OCI-LY3 (cell line): ENCODE measurements at regions not wholly inside any gene's neighbourhood (a gene's known extent, or its start where the extent isn't known, plus 50 kb on each side); places are given as distances from the start of the nearest gene placed in this dataset.

Experiments
- CTCF ChIP-seq: fragments of 200-600, 300-600 bp; sonication (generic); IDR thresholded peaks from 2 replicates; pipeline ENCODE4 v1.5.1; 2014; ENCODE audit warnings: antibody characterized with exemption, low read length, low read depth
- EZH2phosphoT487 ChIP-seq: fragments of 200-600 bp; shearing (Covaris generic); IDR thresholded peaks from 2 replicates; pipeline ENCODE4 v1.6.1; 2018; ENCODE audit warnings: antibody characterized with exemption, mixed run types, low read depth

GRCh38 chr16:49058382-49058781, 223.3 kb downstream of the CBLN1 start:
- no peak for TF ChIP-seq CTCF
- no peak for TF ChIP-seq EZH2phosphoT487
